ENCODE measurements at regions not wholly inside any gene's neighbourhood (a gene's known extent, or its start where the extent isn't known, plus 50 kb on each side); places are given as distances from the start of the nearest gene placed in this dataset.

GRCh38 chr13:105971738-105972137 lies 563.7 kb downstream of the EFNB2 start:
- DNase-seq (ENCODE audit: low spot score in 2 of 2) (no peak), ATAC-seq (no peak)
- Mint-ChIP-seq H3K27ac (no peak overlapping the region), H3K9me3 (no peaks in the 10 kb centered on the region), H3K36me3 (no peaks in the 10 kb centered on the region)

- ATAC-seq = no peak
- no peak for DNase-seq (ENCODE audit: low spot score in 2 of 2)
- Mint-ChIP-seq H3K36me3 (no peaks in the 10 kb centered on the region), H3K27ac (no peak overlapping the region), H3K9me3 (no peaks in the 10 kb centered on the region)
Observed at GRCh38 chr13:105971312-105971711, 564.1 kb downstream of the EFNB2 start.

GRCh38 chr13:105969761-105970160 lies 565.7 kb downstream of the EFNB2 start:
- no peak for DNase-seq (ENCODE audit: low spot score in 2 of 2)
- Mint-ChIP-seq H3K27ac (no peak overlapping the region), H3K36me3 (no peaks in the 10 kb centered on the region), H3K9me3 (no peaks in the 10 kb centered on the region)
- no peak for ATAC-seq

GRCh38 chr13:105965910-105966309 lies 569.6 kb downstream of the EFNB2 start:
- Mint-ChIP-seq H3K9me3 (no peaks in the 10 kb centered on the region), H3K27ac (no peak overlapping the region)
- ATAC-seq = no peak

GRCh38 chr13:105962080-105962479 lies 573.4 kb downstream of the EFNB2 start:
- no peak for DNase-seq (ENCODE audit: low spot score in 2 of 2)
- Mint-ChIP-seq H3K9me3 (peaks cover 0 to 4% of the 10 kb centered on the region in 2 donors), H3K27ac (no peak overlapping the region), H3K36me3 (no peaks in the 10 kb centered on the region)
- no peak for ATAC-seq

More at GRCh38 chr13:105965910-105966309, 569.6 kb downstream of the EFNB2 start:
- no peaks in the 10 kb centered on the region for H3K36me3 Mint-ChIP-seq
- DNase-seq (ENCODE audit: low spot score in 2 of 2) = no peak

- no peak for DNase-seq (ENCODE audit: low spot score in 2 of 2)
- H3K9me3 Mint-ChIP-seq = peaks cover 0 to 4% of the 10 kb centered on the region in 2 donors
- no peaks in the 10 kb centered on the region for H3K36me3 Mint-ChIP-seq
- ATAC-seq = no peak
- no peak overlapping the region for H3K27ac Mint-ChIP-seq
Observed at GRCh38 chr13:105961438-105961837, 574.0 kb downstream of the EFNB2 start.

- DNase-seq (ENCODE audit: low spot score in 2 of 2) (no peak), ATAC-seq (no peak)
- Mint-ChIP-seq H3K27ac (no peak overlapping the region), H3K9me3 (peaks cover 0 to 4% of the 10 kb centered on the region in 2 donors), H3K36me3 (no peaks in the 10 kb centered on the region)
Observed at GRCh38 chr13:105960326-105960725, 575.1 kb downstream of the EFNB2 start.

- Mint-ChIP-seq H3K27ac (no peak overlapping the region), H3K36me3 (no peaks in the 10 kb centered on the region), H3K9me3 (peaks cover 0 to 4% of the 10 kb centered on the region in 2 donors)
- DNase-seq (ENCODE audit: low spot score in 2 of 2) = no peak
- ATAC-seq = no peak
Observed at GRCh38 chr13:105959876-105960275, 575.6 kb downstream of the EFNB2 start.

GRCh38 chr13:105957769-105958438 lies 577.6 kb downstream of the EFNB2 start:
- no peak for ATAC-seq
- Mint-ChIP-seq H3K36me3 (no peaks in the 10 kb centered on the region), H3K27ac (no peak overlapping the region), H3K9me3 (peaks cover 0 to 8% of the 10 kb centered on the region in 2 donors)
- DNase-seq (ENCODE audit: low spot score in 2 of 2) = no peak

- no peak for ATAC-seq
- H3K36me3 Mint-ChIP-seq = no peaks in the 10 kb centered on the region
- peaks cover 0 to 8% of the 10 kb centered on the region in 2 donors for H3K9me3 Mint-ChIP-seq
- no peak overlapping the region for H3K27ac Mint-ChIP-seq
- no peak for DNase-seq (ENCODE audit: low spot score in 2 of 2)
Observed at GRCh38 chr13:105956921-105957320, 578.5 kb downstream of the EFNB2 start.

GRCh38 chr13:105952973-105953290 lies 582.5 kb downstream of the EFNB2 start:
- no peaks in the 10 kb centered on the region for H3K36me3 Mint-ChIP-seq
- ATAC-seq = no peak

GRCh38 chr13:105952233-105952972 lies 583.1 kb downstream of the EFNB2 start:
- DNase-seq (ENCODE audit: low spot score in 2 of 2) (no peak), ATAC-seq (no peak)
- Mint-ChIP-seq H3K9me3 (peaks cover 0 to 4% of the 10 kb centered on the region in 2 donors), H3K27ac (no peak overlapping the region), H3K36me3 (no peaks in the 10 kb centered on the region)

More at GRCh38 chr13:105952973-105953290, 582.5 kb downstream of the EFNB2 start:
- no peak overlapping the region for H3K27ac Mint-ChIP-seq
- peaks cover 0 to 4% of the 10 kb centered on the region in 2 donors for H3K9me3 Mint-ChIP-seq
- no peak for DNase-seq (ENCODE audit: low spot score in 2 of 2)

GRCh38 chr13:105948143-105948542 lies 587.3 kb downstream of the EFNB2 start:
- no peak for DNase-seq (ENCODE audit: low spot score in 2 of 2)
- no peak for ATAC-seq
- Mint-ChIP-seq H3K36me3 (no peaks in the 10 kb centered on the region), H3K9me3 (no peaks in the 10 kb centered on the region), H3K27ac (no peak overlapping the region)

GRCh38 chr13:105940882-105941281 lies 594.6 kb downstream of the EFNB2 start:
- H3K36me3 Mint-ChIP-seq = no peaks in the 10 kb centered on the region
- peaks cover 5 to 6% of the 10 kb centered on the region in 2 donors for H3K9me3 Mint-ChIP-seq
- no peak for ATAC-seq
- no peak overlapping the region for H3K27ac Mint-ChIP-seq
- DNase-seq (ENCODE audit: low spot score in 2 of 2) = no peak

GRCh38 chr13:105937451-105937850 lies 598.0 kb downstream of the EFNB2 start:
- ATAC-seq (no peak), DNase-seq (ENCODE audit: low spot score in 2 of 2) (no peak)
- H3K36me3 Mint-ChIP-seq = no peaks in the 10 kb centered on the region
- H3K9me3 Mint-ChIP-seq = peaks cover 5 to 6% of the 10 kb centered on the region in 2 donors
- no peak overlapping the region for H3K27ac Mint-ChIP-seq

GRCh38 chr13:105936816-105937215 lies 598.6 kb downstream of the EFNB2 start:
- Mint-ChIP-seq H3K36me3 (no peaks in the 10 kb centered on the region), H3K9me3 (peaks cover 5 to 6% of the 10 kb centered on the region in 2 donors), H3K27ac (no peak overlapping the region)
- ATAC-seq = peak in 1 of 2 donors; percentile 40
- no peak for DNase-seq (ENCODE audit: low spot score in 2 of 2)

- Mint-ChIP-seq H3K36me3 (no peaks in the 10 kb centered on the region), H3K27ac (no peak overlapping the region), H3K9me3 (no peaks in the 10 kb centered on the region)
- no peak for ATAC-seq
- DNase-seq (ENCODE audit: low spot score in 2 of 2) = no peak
Observed at GRCh38 chr13:105929505-105929904, 606.0 kb downstream of the EFNB2 start.

- Mint-ChIP-seq H3K27ac (no peak overlapping the region), H3K36me3 (no peaks in the 10 kb centered on the region), H3K9me3 (no peaks in the 10 kb centered on the region)
- ATAC-seq = no peak
- DNase-seq (ENCODE audit: low spot score in 2 of 2) = no peak
Observed at GRCh38 chr13:105928901-105929300, 606.6 kb downstream of the EFNB2 start.

Measured in activated naive CD4-positive, alpha-beta T cell treated with anti-CD3 and anti-CD28 coated beads, Interleukin-2, amount 50 U/mL, for 72 hours (primary cell).